Left ventricle myocardium superior (tissue), 1 donor: ENCODE measurements at regions not wholly inside any gene's neighbourhood (a gene's known extent, or its start where the extent isn't known, plus 50 kb on each side); places are given as distances from the start of the nearest gene placed in this dataset.
A peak's percentile ranks its signal among the peaks of the same experiment; 100 is the strongest.
"Not testable (repeated sequence)": the region's sequence is repeated elsewhere in the genome, so short reads cannot be mapped to it uniquely, and the experiment has no call there.

Source experiments
- ATAC-seq: fragments of 200-7000 bp; cut with Tn5 transposase; one replicate; pipeline ENCODE4 v1.9.1; 2020; ENCODE audit warnings: mild to moderate bottlenecking, moderate library complexity
- DNase-seq: peaks from one replicate; pipeline ENCODE4 v3.0.0-alpha.2; 2020
- intact Hi-C: fragments of 100-400 bp; cut with micrococcal nuclease; formaldehyde crosslinking; loops from one replicate; pipeline ENCODE4 v1.11.0; 2022
- donor health status: DM: no; HTN: yes; CAD: no; lungs with severe emphysema.

GRCh38 chr6:165843568-165844113 is 180.6 kb upstream of the PDE10A start:
- DNase-seq (no peak), ATAC-seq (no peak)
- intact Hi-C loops = no loop called here

- no peak for ATAC-seq
These were observed 180.1 kb upstream of the PDE10A start for GRCh38 chr6:165843121-165843520.

GRCh38 chr6:165842281-165842936 is 179.4 kb upstream of the PDE10A start:
- ATAC-seq = no peak
- intact Hi-C loops = no loop called here

More at GRCh38 chr6:165843121-165843520, 180.1 kb upstream of the PDE10A start:
- intact Hi-C loops = no loop called here
- DNase-seq = no peak

GRCh38 chr6:165841153-165841558 is 178.1 kb upstream of the PDE10A start:
- ATAC-seq = no peak
- DNase-seq = no peak
- intact Hi-C loops = no loop called here

More at GRCh38 chr6:165842281-165842936, 179.4 kb upstream of the PDE10A start:
- DNase-seq = no peak

- intact Hi-C loops = no loop called here
- DNase-seq = no peak
- ATAC-seq = no peak
These were observed 175.1 kb upstream of the PDE10A start for GRCh38 chr6:165837948-165838745.

- ATAC-seq, intact Hi-C loops, DNase-seq: not testable (repeated sequence)
These were observed 173.6 kb upstream of the PDE10A start for GRCh38 chr6:165836648-165837047.

- ATAC-seq = peak; percentile 40
- intact Hi-C loops = no loop called here
- no peak for DNase-seq
These were observed 172.4 kb upstream of the PDE10A start for GRCh38 chr6:165835410-165835851.

GRCh38 chr6:165834613-165835259 is 171.7 kb upstream of the PDE10A start:
- DNase-seq (peak; percentile 84), ATAC-seq (peak; percentile 86)

GRCh38 chr6:165833355-165833754 is 170.3 kb upstream of the PDE10A start:
- ATAC-seq = no peak
- no peak for DNase-seq
- intact Hi-C loops = no loop called here

More at GRCh38 chr6:165834613-165835259, 171.7 kb upstream of the PDE10A start:
- intact Hi-C loops = no loop called here

GRCh38 chr6:165831812-165832510 is 168.9 kb upstream of the PDE10A start:
- intact Hi-C loops = no loop called here
- DNase-seq (no peak), ATAC-seq (no peak)

- intact Hi-C loops = no loop called here
- DNase-seq (no peak), ATAC-seq (no peak)
These were observed 167.7 kb upstream of the PDE10A start for GRCh38 chr6:165830761-165831160.

- intact Hi-C loops = no loop called here
- DNase-seq (no peak), ATAC-seq (no peak)
These were observed 166.3 kb upstream of the PDE10A start for GRCh38 chr6:165829376-165829775.

- no peak for DNase-seq
- intact Hi-C loops = no loop called here
- no peak for ATAC-seq
These were observed 164.1 kb upstream of the PDE10A start for GRCh38 chr6:165827190-165827518.

- no peak for ATAC-seq
These were observed 163.6 kb upstream of the PDE10A start for GRCh38 chr6:165826487-165827189.

GRCh38 chr6:165825256-165825815 is 162.3 kb upstream of the PDE10A start:
- intact Hi-C loops = no loop called here
- no peak for ATAC-seq
- DNase-seq = no peak

More at GRCh38 chr6:165826487-165827189, 163.6 kb upstream of the PDE10A start:
- DNase-seq = no peak
- intact Hi-C loops = no loop called here

GRCh38 chr6:165823609-165824326 is 160.7 kb upstream of the PDE10A start:
- intact Hi-C loops = no loop called here
- no peak for ATAC-seq

GRCh38 chr6:165822501-165822900 is 159.5 kb upstream of the PDE10A start:
- DNase-seq (no peak), ATAC-seq (peak; percentile 85)
- intact Hi-C loops = no loop called here

More at GRCh38 chr6:165823609-165824326, 160.7 kb upstream of the PDE10A start:
- DNase-seq = no peak

GRCh38 chr6:165821754-165822153 is 158.7 kb upstream of the PDE10A start:
- ATAC-seq (no peak), DNase-seq (no peak)
- intact Hi-C loops = no loop called here
